IMR-90 (cell line): ENCODE measurements at regions not wholly inside any gene's neighbourhood (a gene's known extent, or its start where the extent isn't known, plus 50 kb on each side); places are given as distances from the start of the nearest gene placed in this dataset.
"Not testable (repeated sequence)": the region's sequence is repeated elsewhere in the genome, so short reads cannot be mapped to it uniquely, and the experiment has no call there.

ENCODE experiments used
- ATAC-seq: fragments of 200-7000 bp; cut with Tn5 transposase; 2 replicates; pipeline ENCODE4 v1.9.1; 2020; ENCODE audit warnings: low read depth, mild to moderate bottlenecking, moderate library complexity
- BruUV-seq: library from RNA; stranded (reverse); fragments of 400-500 nt; replicated peaks from 2 replicates; lab custom pipeline; 2021; lab: Mats Ljungman, UMichigan
- CTCF ChIA-PET: fragments of 300-600 bp; formaldehyde crosslinking; extraction: SDS; loops from one replicate; lab custom pipeline; 2021; ENCODE audit warnings: antibody characterized with exemption; lab: Yijun Ruan, JAX
- POLR2A ChIA-PET: fragments of 300-600 bp; sonication (Branson Sonifier 250); formaldehyde crosslinking; loops from one replicate; lab custom pipeline; 2022; ENCODE audit warnings: antibody characterized with exemption; ENCODE audit not compliant: unreplicated experiment; lab: Charles Lee
- DNase-seq: peaks from one replicate; pipeline ENCODE4 v3.0.0; 2013
- H2AFZ ChIP-seq: replicated peaks from 2 replicates; pipeline ENCODE3; 2013; ENCODE audit warnings: low read length, mild to moderate bottlenecking; ENCODE audit not compliant: poor library complexity
- H2AK5ac ChIP-seq: 2 replicates; pipeline ENCODE4 v1.6.1; 2013; ENCODE audit warnings: low read depth, low read length, inconsistent platforms
- H2AK9ac ChIP-seq: replicated peaks from 2 replicates; pipeline ENCODE3; 2013; ENCODE audit warnings: mild to moderate bottlenecking, low read depth, low read length, moderate library complexity; ENCODE audit not compliant: poor library complexity
- H2BK120ac ChIP-seq: 2 replicates; pipeline ENCODE4 v1.6.1; 2013; ENCODE audit warnings: low read depth, low read length, inconsistent platforms
- H2BK15ac ChIP-seq: 3 replicates; pipeline ENCODE4 v1.6.1; 2013; ENCODE audit warnings: low read depth, low read length, inconsistent platforms
- H2BK20ac ChIP-seq: 2 replicates; pipeline ENCODE4 v1.6.1; 2013; ENCODE audit warnings: low read depth, mild to moderate bottlenecking, inconsistent platforms, low read length, moderate library complexity
- H2BK5ac ChIP-seq: 2 replicates; pipeline ENCODE4 v1.6.1; 2013; ENCODE audit warnings: mild to moderate bottlenecking, low read depth, low read length, inconsistent platforms; ENCODE audit not compliant: poor library complexity, severe bottlenecking
- H3K14ac ChIP-seq: replicated peaks from 2 replicates; pipeline ENCODE4 v1.6.1; 2013; ENCODE audit warnings: low read depth, low read length, inconsistent platforms
- H3K18ac ChIP-seq: 2 replicates; pipeline ENCODE4 v1.6.1; 2013; ENCODE audit warnings: low read depth, low read length, control low read depth
- H3K23ac ChIP-seq: 2 replicates; pipeline ENCODE4 v1.6.1; 2013; ENCODE audit warnings: low read depth, low read length, inconsistent platforms
- H3K27ac ChIP-seq: 2 replicates; pipeline ENCODE4 v1.5.1; 2013; ENCODE audit warnings: mild to moderate bottlenecking, control low read depth, low read length; ENCODE audit not compliant: insufficient read depth
- H3K27me3 ChIP-seq: 2 replicates; pipeline ENCODE4 v1.6.1; 2013; ENCODE audit warnings: low read length; ENCODE audit not compliant: control insufficient read depth, insufficient read depth
- H3K36me3 ChIP-seq: 2 replicates; pipeline ENCODE4 v1.6.1; 2013; ENCODE audit warnings: low read length, mixed read lengths; ENCODE audit not compliant: control insufficient read depth, insufficient read depth
- H3K4ac ChIP-seq: 2 replicates; pipeline ENCODE4 v1.6.1; 2013; ENCODE audit warnings: low read depth, low read length, inconsistent platforms
- H3K4me1 ChIP-seq: 2 replicates; pipeline ENCODE4 v1.6.1; 2013; ENCODE audit warnings: low read length, mixed read lengths; ENCODE audit not compliant: control insufficient read depth, insufficient read depth
- H3K4me2 ChIP-seq: 2 replicates; pipeline ENCODE4 v1.6.1; 2013; ENCODE audit warnings: low read depth, mild to moderate bottlenecking, control low read depth, low read length, moderate library complexity
- H3K4me3 ChIP-seq: 2 replicates; pipeline ENCODE4 v1.5.1; 2013; ENCODE audit warnings: low read depth, mild to moderate bottlenecking, control low read depth, low read length, moderate library complexity; ENCODE audit not compliant: insufficient read depth
- H3K56ac ChIP-seq: 2 replicates; pipeline ENCODE4 v1.6.1; 2013; ENCODE audit warnings: low read length, inconsistent platforms; ENCODE audit not compliant: insufficient read depth; ENCODE audit errors: extremely low read depth
- H3K79me1 ChIP-seq, 2 experiments: 2 replicates each; pipeline ENCODE4 v1.6.1; 2013; ENCODE audit warnings: low read length in 2 of 2, inconsistent platforms in 1 of 2, low read depth in 1 of 2
- H3K9ac ChIP-seq: 2 replicates; pipeline ENCODE4 v1.6.1; 2013; ENCODE audit warnings: low read depth, low read length, control low read depth
- H3K9me1 ChIP-seq: 2 replicates; pipeline ENCODE4 v1.6.1; 2013; ENCODE audit warnings: low read length, inconsistent platforms; ENCODE audit not compliant: insufficient read depth
- H3K9me3 ChIP-seq: 2 replicates; pipeline ENCODE4 v1.6.1; 2013; ENCODE audit warnings: low read length; ENCODE audit not compliant: control insufficient read depth, insufficient read depth
- H4K20me1 ChIP-seq: 2 replicates; pipeline ENCODE4 v1.6.1; 2013; ENCODE audit warnings: low read length, inconsistent platforms; ENCODE audit not compliant: insufficient read depth
- H4K5ac ChIP-seq: 2 replicates; pipeline ENCODE4 v1.6.1; 2013; ENCODE audit warnings: mild to moderate bottlenecking, low read depth, low read length, control low read depth
- H4K8ac ChIP-seq, 2 experiments: 2 replicates each; pipeline ENCODE4 v1.6.1; 2013; ENCODE audit warnings: low read depth in 2 of 2, low read length in 2 of 2, control low read depth in 1 of 2, inconsistent platforms in 1 of 2
- H4K91ac ChIP-seq: 2 replicates; pipeline ENCODE4 v1.6.1; 2013; ENCODE audit warnings: low read depth, low read length, inconsistent platforms; ENCODE audit not compliant: insufficient read depth
- WGBS, 2 experiments: methylation state at CpG; one replicate each; pipeline versions ENCODE4 v1.1.5 to v1.1.7; 2013; ENCODE audit warnings: missing lambda C conversion rate in 2 of 2; ENCODE audit not compliant: insufficient read length in 1 of 2; ENCODE audit errors: extremely low coverage in 2 of 2; 5-methylcytosine and 5-hydroxymethylcytosine counted together
- dilution Hi-C: fragments of 300-500 bp; cut with HindIII; formaldehyde crosslinking; loops from one replicate; pipeline ENCODE4 v1.14.3; 2018; ENCODE audit warnings: low sequenced_read_pairs; ENCODE audit not compliant: unreplicated experiment
- in situ Hi-C: fragments of 300-500 bp; cut with MboI; formaldehyde crosslinking; loops from 3 replicates; pipeline ENCODE4 v1.14.3; 2019; ENCODE audit warnings: low sequenced_read_pairs, inconsistent platforms, mixed read lengths
- intact Hi-C: fragments of 100-400 bp; cut with micrococcal nuclease; formaldehyde crosslinking; loops from 2 replicates; pipeline ENCODE4 v1.10.0; 2022

DNA sequence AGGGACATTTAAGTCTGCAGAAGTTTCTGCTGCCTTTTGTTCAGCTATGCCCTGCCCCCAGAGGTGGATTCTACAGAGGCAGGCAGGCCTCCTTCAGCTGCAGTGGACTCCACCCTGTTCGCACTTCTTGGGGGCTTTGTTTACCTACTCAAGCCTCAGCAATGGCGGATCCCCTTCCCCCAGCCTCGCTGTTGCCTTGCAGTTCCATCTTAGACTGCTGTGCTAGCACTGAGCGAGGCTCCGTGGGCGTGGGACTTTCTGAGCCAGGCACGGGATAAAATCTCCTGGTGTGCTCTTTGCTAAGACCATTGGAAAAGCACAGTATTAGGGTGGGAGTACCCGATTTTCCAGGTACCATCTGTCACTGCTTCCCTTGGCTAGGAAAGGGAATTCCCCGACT is 1475.8 kb upstream of the ADGRL3 start:
- DNase-seq, H2BK120ac ChIP-seq, H2BK20ac ChIP-seq, H2AK5ac ChIP-seq, H3K9me1 ChIP-seq, H4K91ac ChIP-seq, H4K5ac ChIP-seq, H3K56ac ChIP-seq, H3K79me1 ChIP-seq, H3K27ac ChIP-seq, H3K4me1 ChIP-seq, H4K8ac ChIP-seq, POLR2A ChIA-PET, H3K4ac ChIP-seq, H3K4me3 ChIP-seq, H3K14ac ChIP-seq, BruUV-seq, H3K18ac ChIP-seq, CTCF ChIA-PET, H2AFZ ChIP-seq, H2AK9ac ChIP-seq, in situ Hi-C loops, H4K20me1 ChIP-seq, H3K36me3 ChIP-seq, H2BK5ac ChIP-seq, H3K4me2 ChIP-seq, H3K9ac ChIP-seq, H3K23ac ChIP-seq, intact Hi-C loops, ATAC-seq, dilution Hi-C loops, H3K27me3 ChIP-seq, H2BK15ac ChIP-seq, H3K9me3 ChIP-seq: not testable (repeated sequence)
- 60% methylated on average over 1 of the region's 9 CpGs; no CpG with 5 or more reads in 1 of the 2 experiments for WGBS, 2 experiments
